ENCODE measurements at regions not wholly inside any gene's neighbourhood (a gene's known extent, or its start where the extent isn't known, plus 50 kb on each side); places are given as distances from the start of the nearest gene placed in this dataset.
A peak's percentile ranks its signal among the peaks of the same experiment; 100 is the strongest.

- DNase-seq (ENCODE audit: low spot score) (no peak), ATAC-seq (peak; percentile 51)
- ChIA-PET CTCF (interaction anchor here (0.6 to 2.3 kb wide), 6 partner anchors 9 to 460 kb away, joined by 3 to 11 read pairs (median 4); no protein-coding TSS in a partner anchor), POLR2A (no interaction called here)
- H3K36me3 Mint-ChIP-seq, result no peaks in the 10 kb centered on the region
- H3K27me3 Mint-ChIP-seq (ENCODE audit: low read depth), result peaks cover 2% of the 10 kb centered on the region; the same call in 1 of the 2 replicates
- TF ChIP-seq TCF7 (CRISPR knock-in tag; IDR thresholded peaks at IDR 0.05; ENCODE audit: low read depth), result no peak
- TF ChIP-seq ZNF121 (CRISPR knock-in tag; IDR thresholded peaks at IDR 0.05), result no peak
- no peak for TF ChIP-seq ATF2 (CRISPR knock-in tag; IDR thresholded peaks at IDR 0.05; ENCODE audit: borderline replicate concordance, low read depth)
- peak; percentile 14; the same call in 1 of the 2 replicates for TF ChIP-seq ZBTB21 (CRISPR knock-in tag; IDR thresholded peaks at IDR 0.05; ENCODE audit: borderline replicate concordance)
- no peaks in the 10 kb centered on the region for H3K9me3 Mint-ChIP-seq
- H3K27ac Mint-ChIP-seq, result no peak overlapping the region
- H3K4me3 Mint-ChIP-seq, result peak overlapping the region; percentile 43
- peaks cover 31% of the 10 kb centered on the region for H3K4me1 Mint-ChIP-seq
These were observed 108.9 kb downstream of the CRYAA start for GRCh38 chr21:43277481-43278351.

- CTCF ChIA-PET, result interaction anchor here (2.3 kb wide), 1 partner anchor 66 kb away, joined by 8 read pairs; no protein-coding TSS in a partner anchor
- no peak for TF ChIP-seq GTF2I (CRISPR knock-in tag; conservative IDR thresholded peaks at IDR 0.05)
- TF ChIP-seq MLX (CRISPR knock-in tag; IDR thresholded peaks at IDR 0.05), result no peak
- no peak for TF ChIP-seq ZNF121 (CRISPR knock-in tag; IDR thresholded peaks at IDR 0.05)
- TF ChIP-seq ZBTB43 (CRISPR knock-in tag; IDR thresholded peaks at IDR 0.05), result no peak
- TF ChIP-seq ATF6 (CRISPR knock-in tag; IDR thresholded peaks at IDR 0.05), result no peak
- no peak for TF ChIP-seq RORB (CRISPR knock-in tag; IDR thresholded peaks at IDR 0.05)
- TF ChIP-seq STAT6 (CRISPR knock-in tag; conservative IDR thresholded peaks at IDR 0.05; ENCODE audit: low read depth), result no peak
- no peak for TF ChIP-seq JAZF1 (CRISPR knock-in tag; IDR thresholded peaks at IDR 0.05)
- TF ChIP-seq EMX1 (CRISPR knock-in tag; IDR thresholded peaks at IDR 0.05), result no peak
- TF ChIP-seq ZNF219 (CRISPR knock-in tag; IDR thresholded peaks at IDR 0.05; ENCODE audit: borderline replicate concordance), result no peak
- TF ChIP-seq ATF1 (CRISPR knock-in tag; IDR thresholded peaks at IDR 0.05), result no peak
- DNase-seq (ENCODE audit: low spot score) (no peak), ATAC-seq (no peak)
- Mint-ChIP-seq H3K27ac (no peak overlapping the region), H3K27me3 (ENCODE audit: low read depth) (peaks cover 2% of the 10 kb centered on the region; the same call in 1 of the 2 replicates), H3K4me1 (peaks cover 28% of the 10 kb centered on the region), H3K9me3 (no peaks in the 10 kb centered on the region), H3K36me3 (no peaks in the 10 kb centered on the region), H3K4me3 (no peak overlapping the region)
- POLR2A ChIA-PET, result no interaction called here
These were observed 108.0 kb downstream of the CRYAA start for GRCh38 chr21:43276811-43277210.

All from WTC11 (cell line).